ENCODE measurements at regions not wholly inside any gene's neighbourhood (a gene's known extent, or its start where the extent isn't known, plus 50 kb on each side); places are given as distances from the start of the nearest gene placed in this dataset.

GRCh38 chr3:159892171-159892795 is 96.4 kb upstream of the IL12A start:
- no peak for DNase-seq

GRCh38 chr3:159892801-159893200 is 95.8 kb upstream of the IL12A start:
- no peak for DNase-seq

- DNase-seq, result no peak
These were observed 94.2 kb upstream of the IL12A start for GRCh38 chr3:159894386-159894785.

- no peak for DNase-seq
These were observed 93.2 kb upstream of the IL12A start for GRCh38 chr3:159895430-159895829.

GRCh38 chr3:159896543-159896942 is 92.1 kb upstream of the IL12A start:
- no peak for DNase-seq

GRCh38 chr3:159897331-159898075 is 91.1 kb upstream of the IL12A start:
- DNase-seq, result no peak

- DNase-seq, result no peak
These were observed 90.5 kb upstream of the IL12A start for GRCh38 chr3:159898147-159898546.

- no peak for DNase-seq
These were observed 89.5 kb upstream of the IL12A start for GRCh38 chr3:159899166-159899565.

- DNase-seq, result no peak
These were observed 85.9 kb upstream of the IL12A start for GRCh38 chr3:159902546-159903314.

- DNase-seq, result no peak
These were observed 84.2 kb upstream of the IL12A start for GRCh38 chr3:159904455-159904854.

GRCh38 chr3:159904911-159905310 is 83.7 kb upstream of the IL12A start:
- no peak for DNase-seq

- DNase-seq, result no peak
These were observed 80.8 kb upstream of the IL12A start for GRCh38 chr3:159907828-159908227.

- no peak for DNase-seq
These were observed 77.5 kb upstream of the IL12A start for GRCh38 chr3:159910991-159911663.

- DNase-seq, result no peak
These were observed 77.0 kb upstream of the IL12A start for GRCh38 chr3:159911664-159912037.

GRCh38 chr3:159913712-159914414 is 74.8 kb upstream of the IL12A start:
- no peak for DNase-seq

GRCh38 chr3:159914426-159914825 is 74.2 kb upstream of the IL12A start:
- no peak for DNase-seq

- no peak for DNase-seq
These were observed 72.6 kb upstream of the IL12A start for GRCh38 chr3:159916052-159916451.

- DNase-seq, result no peak
These were observed 71.5 kb upstream of the IL12A start for GRCh38 chr3:159917141-159917540.

GRCh38 chr3:159919873-159920272 is 68.8 kb upstream of the IL12A start:
- no peak for DNase-seq

GRCh38 chr3:159922193-159922840 is 66.3 kb upstream of the IL12A start:
- DNase-seq, result no peak

- peak; percentile 35 for DNase-seq
These were observed 65.7 kb upstream of the IL12A start for GRCh38 chr3:159922861-159923312.

GRCh38 chr3:159923336-159923735 is 65.3 kb upstream of the IL12A start:
- DNase-seq, result no peak

Data from CD4-positive, alpha-beta T cell treated with Interleukin-15 for 1 hour (primary cell).